SU-DHL-6 (cell line): ENCODE measurements at regions not wholly inside any gene's neighbourhood (a gene's known extent, or its start where the extent isn't known, plus 50 kb on each side); places are given as distances from the start of the nearest gene placed in this dataset.

Source experiments
- H2AFZ ChIP-seq: fragments of 200-600 bp; sonication (generic); 2 replicates; pipeline ENCODE4 v1.6.1; 2014; ENCODE audit warnings: low read depth, mild to moderate bottlenecking, moderate library complexity, mixed read lengths, antibody characterized with exemption, low read length; ENCODE audit not compliant: severe bottlenecking
- H3F3A ChIP-seq: fragments of 200-600 bp; shearing (Covaris generic); 2 replicates; pipeline ENCODE4 v1.6.0; 2016; ENCODE audit warnings: antibody characterized with exemption, mild to moderate bottlenecking; ENCODE audit not compliant: insufficient read depth
- H3K27ac ChIP-seq: fragments of 200-600 bp; sonication (generic); 2 replicates; pipeline ENCODE4 v1.5.1; 2016; ENCODE audit warnings: low read depth, mild to moderate bottlenecking, low read length, moderate library complexity, mixed read lengths
- H3K27me3 ChIP-seq: fragments of 200-600 bp; sonication (generic), shearing (Covaris generic); 2 replicates; pipeline ENCODE4 v1.6.0; 2014; ENCODE audit warnings: mild to moderate bottlenecking, low read length
- H3K36me3 ChIP-seq: fragments of 200-600 bp; sonication (generic); 2 replicates; pipeline ENCODE4 v1.6.1; 2014; ENCODE audit warnings: mild to moderate bottlenecking, low read length, mixed read lengths
- H3K4me2 ChIP-seq: fragments of 300-600, 200-600 bp; shearing (Covaris generic), sonication (generic); 2 replicates; pipeline ENCODE4 v1.6.0; 2014; ENCODE audit warnings: low read length, low read depth, mild to moderate bottlenecking; ENCODE audit not compliant: poor library complexity, severe bottlenecking
- H3K4me3 ChIP-seq: fragments of 200-600 bp; sonication (generic); 2 replicates; pipeline ENCODE4 v1.5.1; 2014; ENCODE audit warnings: antibody characterized with exemption, low read length, mild to moderate bottlenecking, mixed read lengths; ENCODE audit not compliant: insufficient read depth, poor library complexity, severe bottlenecking
- H3K79me2 ChIP-seq: fragments of 200-600 bp; sonication (generic); 2 replicates; pipeline ENCODE4 v1.6.1; 2014; ENCODE audit warnings: mild to moderate bottlenecking, low read length, moderate library complexity; ENCODE audit not compliant: insufficient read depth
- H3K9ac ChIP-seq: fragments of 200-600 bp; sonication (generic); 2 replicates; pipeline ENCODE4 v1.7.0; 2014; ENCODE audit warnings: mild to moderate bottlenecking, low read length
- H3K9me2 ChIP-seq: fragments of 200-600 bp; sonication (generic); replicated peaks from 2 replicates; pipeline ENCODE4 v1.6.1; 2014; ENCODE audit warnings: low read length; ENCODE audit not compliant: insufficient read depth
- H3K9me3 ChIP-seq: fragments of 200-600 bp; sonication (generic); 2 replicates; pipeline ENCODE4 v1.6.1; 2014; ENCODE audit warnings: low read length, mixed read lengths; ENCODE audit not compliant: insufficient read depth
- H4K20me1 ChIP-seq: fragments of 200-600 bp; sonication (generic); 2 replicates; pipeline ENCODE4 v1.6.1; 2014; ENCODE audit warnings: low read depth, mild to moderate bottlenecking, antibody characterized with exemption, low read length, moderate library complexity, mixed read lengths
- EZH2phosphoT487 ChIP-seq: fragments of 200-600 bp; sonication (generic), shearing (Covaris generic); conservative IDR thresholded peaks from 2 replicates; pipeline ENCODE4 v1.6.1; 2018; ENCODE audit warnings: mild to moderate bottlenecking, antibody characterized with exemption, low read length, moderate library complexity, mixed read lengths
- TF ChIP-seq, protein P1 (sequence below): fragments of 200-600 bp; sonication (generic); IDR thresholded peaks from one replicate; pipeline ENCODE4 v1.5.1; 2017; ENCODE audit warnings: antibody characterized with exemption, mild to moderate bottlenecking, low read length, moderate library complexity; ENCODE audit not compliant: insufficient read depth, poor library complexity, severe bottlenecking

DNA sequence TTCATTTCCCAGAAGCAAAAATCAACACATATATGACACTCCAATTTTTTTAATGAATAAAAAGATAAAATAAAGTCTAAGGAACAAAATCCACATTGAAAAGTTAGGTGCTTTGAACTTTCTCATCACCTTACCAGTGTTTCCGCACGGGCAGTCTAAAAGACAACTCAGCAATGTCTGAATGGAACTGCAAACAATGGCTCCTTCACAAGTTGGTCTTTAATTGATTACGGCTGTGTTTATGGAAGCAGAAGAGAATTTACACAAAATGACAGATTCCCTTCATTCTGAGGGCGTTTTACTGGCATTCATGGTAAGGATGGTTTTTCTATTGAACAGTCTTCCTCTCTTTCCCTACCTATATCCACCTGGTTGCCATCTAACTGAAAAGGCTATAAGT is 65.0 kb upstream of the RNPC3 start:
- no peak overlapping the region for H3K9ac ChIP-seq
- no peaks in the 10 kb centered on the region for H3K79me2 ChIP-seq
- H3K9me3 ChIP-seq, result no peaks in the 10 kb centered on the region
- H3K36me3 ChIP-seq, result no peaks in the 10 kb centered on the region
- TF ChIP-seq EZH2phosphoT487, result no peak
- TF ChIP-seq, protein P1, sequence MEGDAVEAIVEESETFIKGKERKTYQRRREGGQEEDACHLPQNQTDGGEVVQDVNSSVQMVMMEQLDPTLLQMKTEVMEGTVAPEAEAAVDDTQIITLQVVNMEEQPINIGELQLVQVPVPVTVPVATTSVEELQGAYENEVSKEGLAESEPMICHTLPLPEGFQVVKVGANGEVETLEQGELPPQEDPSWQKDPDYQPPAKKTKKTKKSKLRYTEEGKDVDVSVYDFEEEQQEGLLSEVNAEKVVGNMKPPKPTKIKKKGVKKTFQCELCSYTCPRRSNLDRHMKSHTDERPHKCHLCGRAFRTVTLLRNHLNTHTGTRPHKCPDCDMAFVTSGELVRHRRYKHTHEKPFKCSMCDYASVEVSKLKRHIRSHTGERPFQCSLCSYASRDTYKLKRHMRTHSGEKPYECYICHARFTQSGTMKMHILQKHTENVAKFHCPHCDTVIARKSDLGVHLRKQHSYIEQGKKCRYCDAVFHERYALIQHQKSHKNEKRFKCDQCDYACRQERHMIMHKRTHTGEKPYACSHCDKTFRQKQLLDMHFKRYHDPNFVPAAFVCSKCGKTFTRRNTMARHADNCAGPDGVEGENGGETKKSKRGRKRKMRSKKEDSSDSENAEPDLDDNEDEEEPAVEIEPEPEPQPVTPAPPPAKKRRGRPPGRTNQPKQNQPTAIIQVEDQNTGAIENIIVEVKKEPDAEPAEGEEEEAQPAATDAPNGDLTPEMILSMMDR, result no peak
- H4K20me1 ChIP-seq, result no peaks in the 10 kb centered on the region
- no peaks in the 10 kb centered on the region for H3K9me2 ChIP-seq
- no peaks in the 10 kb centered on the region; the same call in 1 of the 2 replicates for H3F3A ChIP-seq
- H3K4me3 ChIP-seq, result no peak overlapping the region
- no peaks in the 10 kb centered on the region for H3K27me3 ChIP-seq
- H3K27ac ChIP-seq, result no peak overlapping the region
- no peak overlapping the region for H2AFZ ChIP-seq
- H3K4me2 ChIP-seq, result no peak overlapping the region

- Histone ChIP-seq H3K79me2 (no peaks in the 10 kb centered on the region), H3K9me2 (no peaks in the 10 kb centered on the region), H3F3A (no peaks in the 10 kb centered on the region; the same call in 1 of the 2 replicates), H3K27ac (no peak overlapping the region), H3K27me3 (no peaks in the 10 kb centered on the region), H3K4me2 (no peak overlapping the region), H4K20me1 (no peaks in the 10 kb centered on the region), H2AFZ (no peak overlapping the region), H3K9me3 (no peaks in the 10 kb centered on the region), H3K9ac (no peak overlapping the region), H3K36me3 (no peaks in the 10 kb centered on the region), H3K4me3 (no peak overlapping the region)
- no peak for TF ChIP-seq EZH2phosphoT487
- TF ChIP-seq, protein P1, result no peak
Observed at GRCh38 chr1:103459346-103459745, 66.2 kb upstream of the RNPC3 start.

GRCh38 chr1:103457886-103458455 is 67.5 kb upstream of the RNPC3 start:
- Histone ChIP-seq H3K4me2 (no peak overlapping the region), H3K9me3 (no peaks in the 10 kb centered on the region), H3K79me2 (no peaks in the 10 kb centered on the region), H3K27ac (no peak overlapping the region), H3K27me3 (no peaks in the 10 kb centered on the region), H3K4me3 (no peak overlapping the region), H3K9me2 (no peaks in the 10 kb centered on the region), H4K20me1 (no peaks in the 10 kb centered on the region), H3F3A (no peaks in the 10 kb centered on the region; the same call in 1 of the 2 replicates), H3K36me3 (no peaks in the 10 kb centered on the region), H2AFZ (no peak overlapping the region), H3K9ac (no peak overlapping the region)
- no peak for TF ChIP-seq EZH2phosphoT487
- TF ChIP-seq, protein P1, result no peak
